HG03342 (cell line): ENCODE measurements at regions not wholly inside any gene's neighbourhood (a gene's known extent, or its start where the extent isn't known, plus 50 kb on each side); places are given as distances from the start of the nearest gene placed in this dataset.
"Not testable (repeated sequence)": the region's sequence is repeated elsewhere in the genome, so short reads cannot be mapped to it uniquely, and the experiment has no call there.

Source experiments
- ATAC-seq: cut with Tn5 transposase; IDR thresholded peaks from one replicate; pipeline ENCODE4 v1.9.1; 2021; ENCODE audit warnings: mild to moderate bottlenecking, moderate library complexity; ENCODE audit not compliant: unreplicated experiment

- no peak for ATAC-seq
Measured at GRCh38 chr5:167348251-167348926, 943.1 kb upstream of the WWC1 start.

GRCh38 chr5:167348980-167349379 lies 942.5 kb upstream of the WWC1 start:
- ATAC-seq = no peak

GRCh38 chr5:167351316-167351715 lies 940.1 kb upstream of the WWC1 start:
- ATAC-seq = no peak

GRCh38 chr5:167352801-167353200 lies 938.6 kb upstream of the WWC1 start:
- no peak for ATAC-seq

- no peak for ATAC-seq
Measured at GRCh38 chr5:167355346-167355745, 936.1 kb upstream of the WWC1 start.

GRCh38 chr5:167356374-167356773 lies 935.1 kb upstream of the WWC1 start:
- ATAC-seq = no peak

- ATAC-seq = no peak
Measured at GRCh38 chr5:167358868-167359492, 932.5 kb upstream of the WWC1 start.

GRCh38 chr5:167361795-167362194 lies 929.6 kb upstream of the WWC1 start:
- no peak for ATAC-seq

GRCh38 chr5:167363065-167363464 lies 928.4 kb upstream of the WWC1 start:
- ATAC-seq = no peak

- no peak for ATAC-seq
Measured at GRCh38 chr5:167375125-167375524, 916.3 kb upstream of the WWC1 start.

- ATAC-seq = no peak
Measured at GRCh38 chr5:167378894-167379723, 912.3 kb upstream of the WWC1 start.

GRCh38 chr5:167381457-167381856 lies 910.0 kb upstream of the WWC1 start:
- no peak for ATAC-seq

GRCh38 chr5:167389537-167389936 lies 901.9 kb upstream of the WWC1 start:
- no peak for ATAC-seq

- ATAC-seq = not testable (repeated sequence)
Measured at GRCh38 chr5:167391286-167391685, 900.2 kb upstream of the WWC1 start.

- ATAC-seq = no peak
Measured at GRCh38 chr5:167392240-167392639, 899.2 kb upstream of the WWC1 start.

- ATAC-seq = no peak
Measured at GRCh38 chr5:167393358-167393757, 898.1 kb upstream of the WWC1 start.

GRCh38 chr5:167402671-167403070 lies 888.8 kb upstream of the WWC1 start:
- ATAC-seq = no peak

- no peak for ATAC-seq
Measured at GRCh38 chr5:167406513-167406912, 884.9 kb upstream of the WWC1 start.

GRCh38 chr5:167412556-167412955 lies 878.9 kb upstream of the WWC1 start:
- no peak for ATAC-seq

GRCh38 chr5:167413506-167413905 lies 877.9 kb upstream of the WWC1 start:
- ATAC-seq = no peak

GRCh38 chr5:167414611-167415010 lies 876.8 kb upstream of the WWC1 start:
- ATAC-seq = no peak
